GM19328 (cell line): ENCODE measurements at regions not wholly inside any gene's neighbourhood (a gene's known extent, or its start where the extent isn't known, plus 50 kb on each side); places are given as distances from the start of the nearest gene placed in this dataset.
"Not testable (repeated sequence)": the region's sequence is repeated elsewhere in the genome, so short reads cannot be mapped to it uniquely, and the experiment has no call there.

Experiments used
- ATAC-seq: cut with Tn5 transposase; IDR thresholded peaks from one replicate; pipeline ENCODE4 v1.9.1; 2021; ENCODE audit warnings: mild to moderate bottlenecking, moderate library complexity; ENCODE audit not compliant: unreplicated experiment

GRCh38 chr11:13216019-13216710 is 61.4 kb upstream of the BMAL1 start:
- no peak for ATAC-seq

DNA sequence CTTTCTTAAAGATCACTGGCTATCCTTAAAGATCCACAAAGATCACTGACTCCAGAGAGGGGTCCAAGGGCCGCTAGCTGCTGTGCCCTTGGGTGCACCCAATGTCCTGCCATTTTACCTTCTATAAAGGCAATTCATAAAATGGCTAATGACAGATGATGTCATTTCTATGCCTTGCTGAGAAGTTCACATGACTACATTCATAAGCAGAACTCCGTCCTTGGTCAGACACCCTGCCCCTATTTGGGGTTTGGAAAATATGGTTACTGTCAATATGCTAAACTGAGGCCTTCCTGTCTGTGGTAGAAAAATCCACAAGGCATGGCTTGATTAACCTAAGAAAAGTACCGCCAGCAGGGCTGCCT is 60.9 kb upstream of the BMAL1 start:
- ATAC-seq: no peak

DNA sequence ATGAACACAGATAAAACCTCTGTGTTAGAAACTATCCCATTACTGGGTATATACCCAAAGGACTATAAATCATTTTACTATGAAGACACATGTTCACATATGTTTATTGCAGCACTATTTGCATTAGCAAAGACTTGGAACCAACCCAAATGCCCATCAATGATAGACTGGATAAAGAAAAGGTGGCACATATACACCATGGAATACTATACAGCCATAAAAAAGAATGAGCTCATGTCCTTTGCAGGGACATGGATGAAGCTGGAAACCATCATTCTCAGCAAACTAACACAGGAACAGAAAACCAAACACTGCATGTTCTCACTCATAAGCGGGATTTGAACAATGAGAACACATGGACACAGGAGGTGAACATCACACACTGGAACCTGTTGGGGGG is 58.9 kb upstream of the BMAL1 start:
- ATAC-seq: not testable (repeated sequence)

GRCh38 chr11:13220148-13220547 is 57.4 kb upstream of the BMAL1 start:
- ATAC-seq: no peak

GRCh38 chr11:13221722-13222121 is 55.9 kb upstream of the BMAL1 start:
- ATAC-seq: no peak

DNA sequence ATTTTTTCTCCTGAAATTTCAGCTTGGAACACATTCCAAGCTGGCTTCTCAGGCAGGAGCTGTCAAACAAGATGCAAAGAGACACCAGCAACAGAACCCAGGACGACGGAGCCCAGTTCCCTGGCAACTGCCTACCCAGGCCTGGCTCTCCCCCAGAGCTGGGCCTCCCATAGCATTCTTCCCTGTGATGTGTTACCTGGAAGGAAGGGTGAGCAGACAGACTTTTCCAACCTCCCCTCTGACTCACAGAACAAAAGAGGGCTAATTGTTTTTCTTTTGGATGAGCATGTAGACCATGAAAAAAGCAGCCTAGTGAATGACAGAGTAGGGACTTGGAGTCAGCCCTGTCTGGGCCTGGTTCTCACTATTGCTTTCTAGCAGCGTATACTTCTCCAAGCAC is 55.3 kb upstream of the BMAL1 start:
- no peak for ATAC-seq

- ATAC-seq: no peak
Observed at GRCh38 chr11:13223112-13223511, 54.5 kb upstream of the BMAL1 start.

GRCh38 chr11:13224324-13224723 is 53.3 kb upstream of the BMAL1 start:
- no peak for ATAC-seq

DNA sequence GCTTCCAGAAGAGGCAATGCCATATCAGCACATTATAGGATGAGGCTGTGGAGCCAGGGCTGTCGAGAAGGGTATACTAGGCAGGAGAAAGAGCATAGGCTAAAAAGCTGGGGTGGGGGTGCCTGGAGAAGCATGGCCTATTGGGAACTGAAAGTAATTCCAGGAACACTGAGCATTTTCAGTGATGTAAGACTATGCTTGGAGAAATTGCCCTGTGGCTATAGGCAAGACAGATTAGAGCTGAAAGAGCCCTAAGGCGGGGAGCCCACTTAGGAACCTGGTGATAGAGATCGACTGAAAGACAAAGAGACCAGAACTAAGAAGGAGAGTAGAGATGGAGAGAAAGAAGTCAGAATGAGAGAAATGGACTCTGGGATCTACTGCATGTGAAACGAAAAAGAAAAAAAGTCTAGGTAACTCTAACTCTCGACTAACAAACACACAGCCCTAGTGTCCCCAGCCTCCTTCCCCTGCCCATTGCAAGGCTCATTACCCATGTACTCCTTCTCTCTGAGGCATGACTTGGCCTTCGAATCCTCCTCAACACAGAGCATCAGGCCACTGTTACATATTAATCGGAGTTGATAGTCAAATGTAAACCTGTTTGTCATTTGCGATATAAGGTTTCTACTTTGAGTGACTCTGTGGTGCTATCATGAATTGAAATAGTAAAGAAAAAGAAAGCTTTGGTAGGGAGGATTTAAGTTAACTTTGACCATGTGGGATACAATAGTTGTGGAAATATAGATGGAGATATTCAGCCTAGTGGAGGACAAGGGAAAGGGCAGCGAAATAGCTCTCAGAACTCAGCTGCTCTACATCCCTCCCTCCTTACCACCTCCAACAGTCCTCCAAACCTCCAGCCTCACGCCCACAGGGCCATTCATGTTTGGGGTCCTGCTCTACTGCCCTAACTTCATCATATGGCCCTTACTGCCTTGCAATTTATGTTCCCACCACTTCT is 52.3 kb upstream of the BMAL1 start:
- no peak for ATAC-seq

DNA sequence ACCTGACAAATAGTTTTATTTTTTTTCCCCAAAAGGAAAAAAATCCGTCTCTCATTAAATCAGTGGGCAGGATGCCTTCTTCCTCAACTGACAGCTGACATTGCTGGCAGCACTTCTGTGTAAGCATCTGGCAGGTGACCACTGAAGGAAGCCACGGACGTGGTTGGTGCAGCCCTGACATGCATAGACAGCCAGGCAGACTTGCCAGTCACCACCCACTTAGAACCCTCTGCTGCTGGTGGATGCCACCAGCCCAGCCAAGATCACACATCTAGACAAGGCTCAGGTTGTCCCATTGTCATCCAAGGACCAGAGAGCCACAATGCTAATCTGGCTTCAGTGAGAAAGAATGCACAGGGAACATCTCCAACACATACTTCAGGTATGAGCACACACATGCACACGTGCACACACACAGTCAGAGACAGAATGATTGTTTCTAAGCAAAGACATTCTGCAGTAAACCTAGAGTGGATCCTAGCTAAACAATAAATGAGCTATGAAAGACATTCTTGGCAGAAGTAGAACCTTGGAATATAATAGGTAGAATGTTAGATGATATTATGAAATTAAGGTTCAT is 49.8 kb upstream of the BMAL1 start:
- no peak for ATAC-seq
